GM21423 (cell line): ENCODE measurements at regions not wholly inside any gene's neighbourhood (a gene's known extent, or its start where the extent isn't known, plus 50 kb on each side); places are given as distances from the start of the nearest gene placed in this dataset.
"Not testable (repeated sequence)": the region's sequence is repeated elsewhere in the genome, so short reads cannot be mapped to it uniquely, and the experiment has no call there.

ENCODE experiments used
- ATAC-seq: cut with Tn5 transposase; IDR thresholded peaks from one replicate; pipeline ENCODE4 v1.9.1; 2021; ENCODE audit warnings: mild to moderate bottlenecking, moderate library complexity; ENCODE audit not compliant: unreplicated experiment

DNA sequence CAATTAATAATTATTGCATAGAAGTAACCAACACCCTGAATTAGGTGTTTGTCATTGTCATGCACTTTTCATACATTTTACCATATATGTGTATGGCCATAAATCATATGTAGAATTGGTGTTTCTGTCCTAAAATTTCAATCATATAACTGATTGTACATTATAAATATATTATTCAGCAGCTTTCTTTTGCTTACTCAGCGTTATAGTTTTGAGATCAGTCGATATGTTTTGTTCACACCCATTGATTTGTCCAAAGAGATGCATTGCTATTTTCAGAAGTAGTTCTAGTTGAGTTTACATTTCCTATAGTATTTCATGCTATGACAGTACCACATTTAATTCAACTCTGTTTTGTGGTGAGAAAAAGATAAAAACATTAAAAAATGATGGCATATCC lies 50.5 kb upstream of the PARP4 start:
- ATAC-seq: no peak

DNA sequence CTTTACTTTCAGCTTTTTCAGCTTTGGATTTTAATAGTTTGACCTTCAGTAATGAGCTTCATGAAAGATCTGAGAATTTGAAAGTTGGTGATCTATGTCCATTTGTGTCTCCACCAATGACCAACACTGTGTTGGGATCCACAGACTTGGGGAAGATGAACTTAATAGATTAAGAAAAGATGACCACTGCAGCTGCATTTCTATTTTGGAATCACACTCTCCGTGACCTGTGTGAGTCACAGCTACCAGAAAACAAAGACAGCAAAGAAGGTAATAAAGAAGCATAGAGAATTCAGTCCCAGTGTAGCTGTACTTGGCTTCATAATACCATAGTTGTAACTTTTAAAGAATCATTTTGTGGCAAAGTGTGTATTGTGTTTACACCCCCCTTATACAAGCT lies 51.4 kb upstream of the PARP4 start:
- ATAC-seq: not testable (repeated sequence)

DNA sequence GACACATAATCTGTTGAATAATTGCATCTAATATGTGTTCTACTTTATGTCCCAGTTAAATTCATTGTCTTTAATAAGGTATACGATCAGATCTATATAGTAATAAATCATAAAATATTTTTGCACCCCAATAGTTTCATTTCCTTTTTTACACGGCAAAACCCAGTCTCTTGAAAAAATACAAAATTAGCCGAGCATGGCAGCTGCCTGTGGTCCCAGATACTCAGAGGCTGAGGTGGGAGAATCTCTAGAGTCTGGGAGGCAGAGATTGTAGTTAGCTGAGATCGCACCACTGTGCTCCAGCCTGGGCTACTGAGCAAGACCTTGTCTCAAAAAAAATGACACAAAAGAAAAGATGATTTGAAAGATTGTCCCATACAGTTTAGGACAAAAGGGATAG lies 52.3 kb upstream of the PARP4 start:
- ATAC-seq: no peak

DNA sequence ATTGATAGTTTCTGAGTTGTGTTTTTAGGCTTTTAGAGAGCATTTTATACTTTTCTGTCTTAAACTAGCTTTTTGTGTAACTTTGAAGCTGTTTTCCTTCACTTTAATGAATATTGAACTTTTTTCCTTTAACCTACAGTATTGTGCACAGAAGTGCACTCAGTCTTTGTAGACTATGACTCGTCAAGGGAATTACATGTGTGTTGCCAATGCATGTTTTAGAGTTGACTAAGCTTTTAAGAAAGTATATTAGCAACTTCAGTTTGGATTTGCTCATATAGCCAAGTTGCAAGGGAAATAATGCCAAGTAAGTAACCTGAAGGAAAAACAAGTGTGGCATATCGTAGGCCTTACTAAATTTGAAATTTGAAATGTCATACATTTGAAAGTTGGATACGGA lies 55.0 kb upstream of the PARP4 start:
- not testable (repeated sequence) for ATAC-seq

DNA sequence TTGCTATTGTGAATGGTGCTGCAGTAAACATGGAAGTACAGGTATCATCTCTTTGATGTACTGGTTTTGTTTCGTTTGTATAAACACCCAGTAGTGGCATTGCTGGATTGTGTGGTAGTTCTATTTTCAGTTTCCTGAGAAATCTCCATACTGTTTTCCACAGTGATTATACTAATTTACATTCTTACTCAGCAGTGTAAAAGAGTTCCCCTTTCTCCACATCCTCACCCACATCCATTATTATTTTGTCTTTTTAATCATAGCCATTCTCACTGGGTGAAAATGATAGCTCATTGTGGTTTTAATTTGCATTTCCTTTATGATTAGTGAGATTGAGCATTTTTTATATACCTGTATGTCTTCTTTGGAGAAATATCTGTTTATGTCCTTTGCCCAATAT lies 62.3 kb upstream of the PARP4 start:
- no peak for ATAC-seq

DNA sequence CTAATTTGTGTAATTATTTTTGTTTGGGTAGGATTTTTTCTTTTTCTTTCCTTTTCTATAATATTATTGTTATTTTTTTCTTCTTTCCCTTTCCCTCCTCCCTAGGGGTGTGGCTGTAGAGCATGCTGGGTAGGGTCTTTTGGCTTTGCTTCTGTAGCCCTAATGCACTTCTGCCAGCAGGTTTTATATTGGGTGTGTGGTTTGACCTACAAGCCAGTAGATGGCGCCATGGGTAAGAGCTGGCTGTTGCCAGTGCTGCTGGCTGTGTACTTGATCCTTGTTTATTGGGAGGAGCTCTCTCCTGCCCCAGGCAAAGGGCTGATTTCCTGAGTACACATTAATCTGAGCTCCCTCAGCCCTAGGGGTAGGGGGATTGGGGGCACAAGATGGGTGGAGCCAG lies 67.7 kb upstream of the PARP4 start:
- ATAC-seq: not testable (repeated sequence)

GRCh38 chr13:24581578-24581977 lies 69.0 kb upstream of the PARP4 start:
- not testable (repeated sequence) for ATAC-seq

- ATAC-seq: not testable (repeated sequence)
Observed at GRCh38 chr13:24591697-24592096, 79.1 kb upstream of the PARP4 start.

DNA sequence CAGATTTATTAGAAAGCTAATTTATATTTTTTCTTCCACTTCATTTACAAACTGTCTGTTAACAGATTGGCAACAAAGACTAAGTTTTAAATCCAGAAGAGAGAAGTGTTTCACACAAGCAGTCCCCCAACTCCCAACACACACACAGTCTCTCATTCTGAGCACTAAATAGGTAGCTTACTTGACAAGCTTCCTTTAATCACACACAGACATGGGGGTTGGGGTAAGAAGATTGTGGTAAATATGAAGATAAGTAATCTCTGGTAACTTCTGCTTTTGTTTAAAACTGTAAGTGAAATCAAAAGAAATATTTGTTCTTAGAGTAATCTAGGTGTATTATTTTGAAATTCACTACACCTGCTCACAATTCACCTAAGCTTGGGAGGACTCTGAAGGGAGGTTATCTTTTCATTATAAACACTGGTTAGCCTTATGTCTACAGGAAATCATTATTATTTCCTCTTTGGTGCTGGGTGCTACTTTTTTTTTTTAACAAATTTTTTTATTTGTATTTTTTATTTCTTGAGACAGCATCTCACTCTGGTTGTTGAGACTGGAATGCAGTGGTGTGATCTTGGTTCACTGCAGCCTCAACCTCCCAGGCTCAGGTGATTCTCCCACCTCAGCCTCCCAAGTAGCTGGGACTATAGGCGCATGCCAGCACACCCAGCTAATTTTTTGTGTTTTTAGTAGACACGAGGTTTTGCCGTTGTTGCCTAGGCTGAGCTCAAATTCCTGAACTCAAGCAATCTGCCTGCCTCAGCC lies 82.1 kb upstream of the ATP12A start:
- ATAC-seq: not testable (repeated sequence)

DNA sequence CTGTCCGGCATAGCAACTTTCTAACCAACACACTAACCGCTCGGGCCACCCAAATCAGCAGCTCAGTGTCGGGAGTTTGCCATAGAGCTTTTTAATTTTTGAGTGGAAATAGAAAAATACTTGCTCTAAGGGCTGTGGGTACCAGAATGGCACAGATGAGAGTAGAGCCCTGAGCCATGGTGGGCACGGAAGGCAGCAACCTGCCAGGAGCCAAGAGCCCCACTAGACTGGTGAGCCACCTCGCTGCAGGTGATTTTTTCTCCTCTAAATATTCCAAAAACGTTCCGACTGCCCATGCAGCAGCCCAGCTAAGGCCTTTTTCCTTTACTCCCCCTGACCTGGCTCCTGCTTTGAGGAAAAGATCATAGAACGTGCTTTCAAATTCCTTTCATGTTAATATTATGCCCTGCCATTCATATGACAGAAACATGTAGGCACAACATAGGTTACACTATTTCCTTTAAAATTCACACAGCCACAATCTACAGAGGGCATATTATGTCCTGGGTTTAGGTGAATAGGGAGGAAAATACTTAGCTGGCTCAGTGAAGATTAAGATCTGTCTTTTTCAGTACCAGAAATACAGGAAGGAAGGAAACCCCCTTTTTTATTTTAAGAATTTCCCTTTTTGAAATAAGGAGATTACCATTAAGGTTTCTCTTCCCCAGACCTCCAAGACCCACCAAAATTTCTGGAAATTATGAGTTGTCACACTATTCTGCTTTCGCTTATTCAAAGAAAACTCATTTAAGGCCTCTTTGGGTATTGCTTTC lies 81.0 kb upstream of the ATP12A start:
- ATAC-seq: not testable (repeated sequence)

GRCh38 chr13:24605923-24606372 lies 74.3 kb upstream of the ATP12A start:
- ATAC-seq: no peak

DNA sequence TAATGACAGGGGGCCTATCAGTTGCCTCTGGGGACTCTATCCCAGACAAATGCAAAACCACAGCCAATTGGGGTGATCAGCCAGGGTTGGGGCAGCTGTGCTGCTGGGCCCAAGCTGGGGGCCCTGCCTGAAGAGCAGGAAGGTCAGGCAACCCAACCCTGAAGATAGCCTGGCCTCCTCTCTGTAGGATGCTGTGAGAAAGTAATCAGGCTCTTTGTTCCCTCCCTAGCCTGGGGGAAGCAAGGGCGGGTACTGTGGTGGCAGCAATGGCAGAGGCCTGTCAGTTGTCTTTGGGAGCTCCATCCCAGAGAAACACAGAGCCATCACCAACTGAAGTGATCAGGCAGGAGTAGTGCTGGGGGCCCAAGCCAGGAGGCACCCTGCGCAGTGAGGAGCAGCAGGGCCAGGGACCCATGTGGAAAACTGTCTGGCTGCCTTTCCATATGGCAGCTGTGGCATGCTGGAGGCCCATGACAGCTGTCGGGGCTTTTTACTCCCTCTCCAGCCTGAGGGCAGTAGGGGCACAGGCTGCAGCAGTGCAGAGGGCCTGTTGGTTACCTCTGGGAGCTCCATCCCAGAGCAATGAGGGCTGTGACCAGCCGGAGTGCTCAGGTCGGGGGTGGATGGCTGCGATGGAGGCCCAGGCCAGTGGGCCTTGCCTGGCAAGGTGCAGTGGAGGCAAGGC lies 73.6 kb upstream of the ATP12A start:
- no peak for ATAC-seq

DNA sequence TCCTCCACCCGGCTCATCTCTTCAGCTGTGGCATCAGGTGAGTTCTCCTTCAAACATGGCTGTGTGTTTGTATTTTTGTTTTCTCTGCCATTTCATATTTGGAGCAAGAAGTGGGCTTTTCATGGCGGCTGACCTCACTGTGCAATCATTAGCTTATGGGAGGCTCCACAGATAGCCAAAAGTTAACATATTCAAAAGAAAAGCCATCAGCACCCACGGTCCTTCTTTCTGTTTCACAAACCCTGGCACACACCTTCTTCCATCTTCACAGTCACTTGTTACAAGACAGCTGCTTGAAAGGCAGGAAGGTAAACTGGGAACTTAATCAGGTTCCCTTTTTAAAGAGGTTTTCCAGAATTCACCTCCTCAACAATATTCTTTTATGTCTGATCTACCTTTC lies 69.3 kb upstream of the ATP12A start:
- ATAC-seq: no peak

DNA sequence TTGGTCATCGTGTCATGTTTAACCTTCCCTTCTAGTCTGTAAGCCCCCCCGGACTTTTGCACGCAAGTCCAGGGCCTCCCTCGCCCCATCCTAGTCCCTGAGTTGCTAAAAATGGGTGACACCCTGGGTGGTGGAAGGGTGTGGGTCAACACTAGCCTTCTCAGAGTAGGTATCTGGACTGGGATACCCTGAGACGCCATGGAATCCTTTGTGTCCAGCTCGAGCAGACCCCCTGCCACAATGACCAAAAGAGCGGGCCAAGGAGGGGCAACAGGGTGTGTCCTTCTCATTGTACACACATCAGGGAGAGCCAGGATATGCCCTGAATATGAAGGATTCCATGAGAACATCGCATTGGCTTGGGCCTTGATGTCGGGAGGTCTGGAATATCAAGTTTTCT lies 67.5 kb upstream of the ATP12A start:
- no peak for ATAC-seq

GRCh38 chr13:24613128-24613527 lies 67.1 kb upstream of the ATP12A start:
- ATAC-seq: no peak

DNA sequence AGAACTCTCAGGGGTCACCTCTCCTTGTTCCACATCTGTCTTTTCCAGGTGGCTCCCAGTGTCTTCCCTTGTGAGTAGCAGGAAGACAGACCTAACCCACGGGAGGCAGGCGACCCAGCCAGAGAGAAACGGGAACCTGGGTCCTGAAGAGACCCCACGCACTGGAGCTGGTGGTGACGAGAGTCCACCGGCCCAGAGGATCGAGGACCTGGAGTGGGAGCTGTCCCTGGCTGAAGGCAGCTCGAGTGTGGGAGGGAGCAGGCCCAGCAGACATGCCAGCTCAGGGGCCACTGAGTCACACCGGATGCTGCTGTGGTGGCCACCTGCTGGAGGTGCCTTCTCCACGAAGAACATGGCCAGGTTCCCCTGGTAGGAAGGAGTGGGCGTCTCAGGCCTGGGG lies 66.5 kb upstream of the ATP12A start:
- no peak for ATAC-seq

DNA sequence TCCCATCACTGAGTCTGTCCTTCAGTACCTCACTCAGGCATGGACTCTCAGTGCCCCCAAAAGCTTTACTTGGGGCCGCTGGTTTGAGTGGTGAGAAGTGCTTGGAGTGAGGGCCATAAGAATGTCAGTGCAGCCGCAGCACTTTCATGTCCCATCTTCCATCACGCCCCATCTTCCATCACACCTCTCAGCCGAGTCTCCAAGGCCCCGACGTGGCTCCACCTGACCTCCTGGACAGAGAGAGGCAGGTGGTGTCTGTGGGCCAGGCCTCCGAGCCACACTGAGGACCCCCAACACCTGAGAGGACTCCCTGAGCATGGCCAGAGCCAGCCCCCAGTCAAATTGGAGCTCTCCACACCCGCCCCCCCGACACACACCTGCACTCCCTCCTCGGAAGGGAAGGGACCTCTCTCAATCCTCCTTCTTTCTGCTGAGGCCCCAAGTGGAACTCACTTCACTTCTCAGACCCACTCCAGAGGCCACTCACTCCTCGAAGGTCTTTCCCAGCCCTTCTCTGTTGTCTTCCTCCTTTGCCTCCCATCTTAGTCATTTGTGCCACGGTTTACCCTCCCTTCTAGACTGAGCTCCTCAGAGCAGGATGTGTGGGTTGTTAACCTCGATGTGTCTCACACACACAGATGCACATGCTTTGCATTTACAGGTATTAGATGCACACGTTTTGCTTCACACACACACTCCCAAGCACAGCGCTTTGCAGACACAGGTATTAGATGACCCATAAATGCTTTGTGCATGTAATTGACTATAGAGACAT lies 65.7 kb upstream of the ATP12A start:
- no peak for ATAC-seq

DNA sequence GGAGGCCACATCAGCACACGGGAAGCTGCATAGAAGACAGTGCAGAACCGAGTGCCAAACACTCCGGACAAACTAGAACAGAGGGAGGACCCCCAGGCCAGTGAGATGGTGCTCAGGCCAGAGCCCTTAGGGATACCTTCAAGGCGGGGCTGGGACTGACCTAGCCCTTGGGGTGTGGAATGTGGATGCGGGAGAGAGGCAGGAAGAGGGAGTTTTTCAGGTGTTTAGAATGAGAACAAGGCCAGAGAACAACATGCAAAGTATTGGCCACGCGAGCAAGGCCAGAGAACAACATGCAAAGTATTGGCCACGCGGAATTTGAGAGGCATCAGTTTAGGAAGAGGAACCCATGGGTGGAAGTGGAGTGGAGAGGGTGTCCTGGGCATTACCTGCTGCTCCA lies 65.1 kb upstream of the ATP12A start:
- ATAC-seq: no peak

DNA sequence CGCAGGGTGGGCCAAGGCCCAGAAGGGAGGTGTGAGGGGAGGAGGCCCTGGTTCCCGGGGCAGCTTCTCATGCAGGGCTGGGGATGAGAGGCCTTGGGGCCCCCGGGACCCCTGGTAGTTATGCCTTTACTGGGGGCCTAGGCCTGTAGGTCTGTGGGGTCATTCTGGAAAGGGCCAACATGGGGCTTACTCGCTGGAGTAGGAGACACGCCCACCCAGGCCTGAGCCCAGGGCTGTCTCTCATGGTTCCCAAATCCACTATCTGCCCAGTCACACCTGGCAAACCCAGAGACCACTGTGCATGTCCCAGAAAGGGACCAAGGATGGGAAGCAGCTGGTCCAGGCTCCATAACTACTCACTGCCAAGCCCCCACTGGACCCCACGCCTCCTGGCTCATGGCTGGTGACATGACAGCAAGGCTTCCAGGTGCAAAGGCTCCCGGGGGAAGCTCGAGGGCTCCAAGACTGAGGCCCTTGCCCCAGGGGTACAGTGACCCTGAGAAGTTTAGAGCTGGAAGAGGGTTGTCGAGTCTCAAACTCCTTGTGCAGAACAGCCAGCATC lies 64.2 kb upstream of the ATP12A start:
- no peak for ATAC-seq

GRCh38 chr13:24616514-24616913 lies 63.7 kb upstream of the ATP12A start:
- no peak for ATAC-seq
